NCI-H524 treated with DMSO at 0.1 percent for 48 hours (cell line): ENCODE measurements at regions not wholly inside any gene's neighbourhood (a gene's known extent, or its start where the extent isn't known, plus 50 kb on each side); places are given as distances from the start of the nearest gene placed in this dataset.

Experiments
- DNase-seq: peaks from one replicate; lab custom pipeline; 2025; lab: John Stamatoyannopoulos, UW

DNA sequence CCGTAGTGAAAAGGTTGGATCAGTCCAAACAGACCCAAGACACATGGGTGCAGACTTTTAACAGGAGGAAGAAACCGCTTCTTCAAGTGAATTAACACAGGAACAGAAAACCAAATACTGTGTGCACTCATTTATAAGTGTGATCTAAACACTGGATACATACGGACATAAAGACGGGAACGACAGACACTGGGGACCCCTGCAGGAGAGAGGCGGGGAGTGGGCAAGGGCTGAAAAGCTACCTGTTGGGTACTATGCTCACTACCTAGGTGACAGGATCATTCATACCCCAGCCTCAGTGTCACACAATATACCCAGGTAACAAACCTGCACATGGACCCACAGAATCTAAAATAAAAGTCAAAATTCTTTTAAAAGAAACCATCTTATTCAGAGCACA, 326.0 kb upstream of the NOCT start:
- no peak for DNase-seq

DNA sequence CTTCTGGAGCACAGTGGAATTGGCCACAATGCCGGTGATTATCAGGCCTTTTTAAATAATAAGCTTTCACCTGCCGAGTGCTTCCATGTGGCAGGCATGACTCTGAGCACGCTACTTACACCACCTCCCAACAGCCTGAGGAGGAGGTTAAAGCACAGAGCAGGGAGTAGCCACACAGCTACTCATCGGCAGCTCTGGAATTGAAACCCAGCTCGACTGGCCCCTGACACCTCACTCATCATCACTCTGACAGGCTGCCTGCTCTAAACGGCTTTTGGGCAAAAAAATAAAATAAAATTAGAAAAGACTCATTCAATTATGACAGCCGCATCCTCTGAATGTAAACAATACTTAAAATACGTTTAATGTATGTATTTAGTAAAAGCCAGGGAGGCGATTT, 326.4 kb upstream of the NOCT start:
- no peak for DNase-seq

DNA sequence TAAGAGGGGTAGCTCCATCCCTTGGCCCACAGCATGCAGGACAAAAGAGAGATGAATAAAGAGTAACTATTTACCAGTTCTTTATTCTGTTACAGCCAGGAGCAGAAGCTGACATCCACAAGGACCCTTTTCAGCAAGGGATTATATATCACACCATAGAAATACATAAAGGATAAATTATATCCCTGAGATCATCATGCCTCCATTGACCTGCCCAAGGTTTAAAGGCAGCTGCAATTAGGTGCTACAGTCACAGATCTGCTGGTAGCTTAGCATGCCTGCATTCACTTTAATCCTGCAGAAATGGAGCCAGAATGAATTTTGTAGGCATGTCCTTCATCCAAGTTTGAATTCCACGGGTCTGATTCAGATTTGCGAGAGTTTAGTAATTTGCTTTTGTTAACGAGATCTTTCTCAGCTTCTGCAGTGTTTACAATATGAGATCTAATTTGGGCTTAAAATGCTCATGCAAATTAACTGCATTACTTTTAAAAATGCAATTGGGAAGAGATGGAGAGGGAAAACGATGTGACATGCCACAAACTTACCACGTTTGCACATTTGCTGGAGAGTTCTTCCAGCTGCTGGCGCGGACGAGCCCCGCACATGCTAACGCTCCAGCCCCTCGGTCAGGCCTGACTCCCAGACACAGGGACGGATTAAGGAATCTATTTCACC, 327.0 kb upstream of the NOCT start:
- DNase-seq: no peak

DNA sequence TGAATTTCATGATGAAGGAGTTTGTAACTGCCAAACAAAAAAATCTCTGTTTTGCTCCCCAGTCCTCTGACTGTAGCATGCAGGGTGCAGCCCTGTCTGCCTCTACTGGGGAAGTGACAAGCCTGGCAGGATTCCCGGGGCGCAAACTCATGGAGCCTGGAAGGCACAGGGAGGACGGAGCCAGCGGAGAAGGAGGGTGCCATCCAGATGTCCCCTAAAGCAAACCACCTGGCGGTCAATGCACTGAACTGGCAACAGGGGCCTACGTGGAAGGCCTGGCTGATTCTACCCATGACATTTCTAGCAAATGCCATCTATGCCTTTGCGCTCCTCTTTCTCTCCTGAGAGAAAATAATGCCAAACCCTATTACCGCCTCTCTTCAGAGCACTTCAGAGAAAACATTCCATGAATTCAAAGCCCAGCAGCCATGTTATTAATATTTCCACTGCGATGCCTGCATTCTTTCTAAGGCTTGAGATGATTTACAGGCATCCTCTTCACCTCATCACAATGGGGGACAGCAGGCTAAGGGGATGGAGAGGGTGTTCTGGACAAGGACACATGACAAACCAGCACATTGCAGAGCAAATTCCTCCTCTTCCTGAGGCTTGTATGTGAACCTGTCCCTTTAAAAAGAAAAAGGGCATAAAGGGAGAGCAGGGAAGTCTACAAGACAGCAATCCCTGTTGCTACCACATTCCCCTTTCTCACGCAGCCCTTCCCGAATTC, 329.3 kb upstream of the NOCT start:
- no peak for DNase-seq

GRCh38 chr4:138685316-138685715, 330.3 kb upstream of the NOCT start:
- DNase-seq: no peak

DNA sequence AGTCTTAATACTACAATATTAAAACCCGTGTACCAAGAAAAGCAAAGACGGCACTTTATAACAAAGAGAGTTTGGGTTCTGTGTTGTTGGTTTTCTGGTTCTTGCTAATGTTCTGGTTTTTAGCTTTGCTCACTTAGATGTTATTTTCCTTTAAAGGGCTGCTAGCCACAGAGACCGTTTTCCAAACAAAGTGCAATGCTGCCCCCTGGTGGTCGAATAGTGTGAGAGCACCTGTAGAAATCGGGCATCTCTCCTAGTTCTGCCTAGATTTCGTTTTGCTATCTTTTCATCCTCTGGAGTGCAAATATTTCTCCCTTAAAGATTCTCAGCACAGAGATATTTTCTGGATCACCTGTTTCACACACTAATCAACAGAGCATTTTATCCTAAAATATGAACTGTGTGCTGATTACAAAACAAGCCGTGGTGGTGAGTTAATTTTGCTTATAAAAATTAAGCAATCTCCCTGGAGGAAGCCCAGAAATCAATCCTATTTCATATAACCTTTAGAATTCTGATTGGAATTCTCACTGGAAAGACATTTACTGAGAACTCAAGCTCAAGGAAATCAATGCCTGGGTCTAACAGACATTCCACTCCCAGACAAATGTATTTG, 334.5 kb upstream of the NOCT start:
- DNase-seq: no peak

- DNase-seq: no peak
These were observed 335.3 kb upstream of the NOCT start for GRCh38 chr4:138680256-138680655.

DNA sequence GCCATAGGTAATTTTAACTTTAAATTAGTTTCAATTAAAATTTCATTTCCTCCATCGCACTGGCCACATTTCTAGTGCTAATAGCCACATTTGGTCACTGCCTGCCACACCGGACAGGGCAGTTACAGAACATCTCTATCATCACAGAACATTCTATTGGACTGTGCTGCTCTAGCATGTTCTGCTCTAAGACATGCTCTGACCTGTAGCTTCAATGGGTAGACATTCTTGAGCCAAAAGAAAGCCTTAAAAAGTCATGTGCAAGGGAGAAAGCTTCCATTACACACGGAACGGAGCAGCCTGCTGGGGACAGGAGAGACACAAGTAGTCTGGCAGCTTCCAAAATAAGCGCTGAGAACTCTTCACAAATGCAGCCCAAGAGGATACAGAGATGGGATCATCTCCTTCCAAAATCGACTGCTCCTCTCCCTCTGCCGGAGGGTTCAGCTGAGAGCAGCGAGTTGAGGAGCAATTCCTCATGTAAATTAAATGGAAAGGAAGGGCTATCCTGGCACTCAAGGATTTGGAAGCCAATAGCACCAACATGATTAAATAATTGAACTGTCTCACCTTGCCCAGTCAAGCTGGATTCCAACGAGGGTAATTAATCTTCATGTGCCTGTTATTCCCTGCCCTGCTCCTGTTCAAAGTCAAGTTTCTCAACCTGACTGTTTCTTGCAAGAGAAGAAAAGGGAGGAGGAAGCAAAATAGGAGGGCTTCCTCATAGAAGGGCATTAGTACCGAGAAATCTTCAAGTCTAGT, 336.4 kb upstream of the NOCT start:
- no peak for DNase-seq

GRCh38 chr4:138677748-138678147, 337.8 kb upstream of the NOCT start:
- DNase-seq: no peak

GRCh38 chr4:138677212-138677611, 338.4 kb upstream of the NOCT start:
- DNase-seq: no peak

- DNase-seq: no peak
These were observed 339.9 kb upstream of the NOCT start for GRCh38 chr4:138675685-138676084.

- DNase-seq: no peak
These were observed 341.4 kb upstream of the NOCT start for GRCh38 chr4:138674209-138674608.

DNA sequence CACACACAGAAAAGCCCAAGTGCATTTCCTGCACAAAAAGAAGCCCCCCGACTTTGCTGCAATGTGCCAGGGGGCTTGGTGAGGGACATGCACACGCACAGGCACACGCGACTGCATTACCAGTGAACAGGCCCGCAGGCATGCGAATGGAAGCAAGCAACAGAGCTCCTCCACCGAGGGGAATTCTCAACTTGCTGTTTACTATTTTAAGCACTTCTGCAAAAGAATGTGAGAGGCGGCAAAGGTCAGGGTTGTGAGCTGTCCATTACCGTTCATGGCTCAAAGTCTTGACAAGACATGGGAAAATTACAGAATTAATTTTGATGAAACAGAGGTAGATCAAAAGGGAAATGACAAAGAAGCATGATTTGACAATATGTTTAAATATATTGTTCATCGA, 342.5 kb upstream of the NOCT start:
- DNase-seq: no peak

DNA sequence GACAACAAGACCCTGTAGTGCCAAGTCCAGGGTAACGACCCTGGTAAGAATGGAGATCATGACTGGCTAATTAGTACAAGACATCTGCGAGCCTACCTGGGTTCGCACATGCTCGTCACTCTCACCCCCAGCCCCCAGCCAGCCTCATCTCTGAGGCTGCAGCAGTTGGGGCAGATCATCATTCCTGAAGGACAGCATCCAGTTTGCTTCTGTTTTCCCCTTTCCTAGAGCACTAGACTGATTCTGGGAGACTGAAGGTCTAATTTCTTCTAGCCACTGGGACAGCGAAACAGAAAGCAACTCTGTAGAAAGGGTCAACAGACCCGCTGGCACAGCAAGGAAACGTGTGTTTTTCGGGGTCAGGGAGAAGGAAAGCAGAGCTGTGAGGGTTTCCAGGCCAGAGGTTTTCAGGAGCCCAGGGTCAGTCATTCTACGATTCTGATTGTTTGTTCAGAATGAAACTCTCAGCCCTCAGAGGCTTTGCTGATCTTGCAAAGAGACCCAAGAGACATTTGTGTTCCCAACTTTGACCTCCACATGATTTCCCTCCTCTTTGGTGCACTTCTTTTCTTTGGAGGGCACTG, 343.1 kb upstream of the NOCT start:
- DNase-seq: no peak

DNA sequence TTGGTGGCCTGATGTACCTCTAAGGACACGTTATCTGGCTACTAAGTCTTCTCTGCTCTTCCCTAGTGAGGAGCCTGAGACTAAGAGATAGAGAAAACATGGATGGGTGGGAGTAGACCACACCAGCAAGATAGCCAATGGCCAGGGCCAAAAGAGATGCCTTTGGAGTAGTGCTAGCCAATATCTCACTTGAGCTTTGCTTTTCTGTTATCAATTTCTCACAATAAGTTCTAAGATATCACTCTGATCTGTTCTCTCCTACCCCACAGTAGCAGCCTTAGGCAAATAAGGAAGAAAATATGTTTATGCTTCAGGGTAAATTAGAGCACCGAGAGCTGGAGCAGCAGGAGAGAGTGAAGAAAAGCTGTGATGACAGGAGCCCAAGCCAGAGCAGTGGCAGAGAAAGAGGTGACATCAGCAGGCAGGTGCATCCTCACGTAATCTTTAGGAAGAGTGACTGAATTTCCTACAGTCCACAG, 343.9 kb upstream of the NOCT start:
- DNase-seq: no peak

GRCh38 chr4:138671106-138671505, 344.5 kb upstream of the NOCT start:
- DNase-seq: no peak

- DNase-seq: no peak
These were observed 344.9 kb upstream of the NOCT start for GRCh38 chr4:138670681-138671080.

DNA sequence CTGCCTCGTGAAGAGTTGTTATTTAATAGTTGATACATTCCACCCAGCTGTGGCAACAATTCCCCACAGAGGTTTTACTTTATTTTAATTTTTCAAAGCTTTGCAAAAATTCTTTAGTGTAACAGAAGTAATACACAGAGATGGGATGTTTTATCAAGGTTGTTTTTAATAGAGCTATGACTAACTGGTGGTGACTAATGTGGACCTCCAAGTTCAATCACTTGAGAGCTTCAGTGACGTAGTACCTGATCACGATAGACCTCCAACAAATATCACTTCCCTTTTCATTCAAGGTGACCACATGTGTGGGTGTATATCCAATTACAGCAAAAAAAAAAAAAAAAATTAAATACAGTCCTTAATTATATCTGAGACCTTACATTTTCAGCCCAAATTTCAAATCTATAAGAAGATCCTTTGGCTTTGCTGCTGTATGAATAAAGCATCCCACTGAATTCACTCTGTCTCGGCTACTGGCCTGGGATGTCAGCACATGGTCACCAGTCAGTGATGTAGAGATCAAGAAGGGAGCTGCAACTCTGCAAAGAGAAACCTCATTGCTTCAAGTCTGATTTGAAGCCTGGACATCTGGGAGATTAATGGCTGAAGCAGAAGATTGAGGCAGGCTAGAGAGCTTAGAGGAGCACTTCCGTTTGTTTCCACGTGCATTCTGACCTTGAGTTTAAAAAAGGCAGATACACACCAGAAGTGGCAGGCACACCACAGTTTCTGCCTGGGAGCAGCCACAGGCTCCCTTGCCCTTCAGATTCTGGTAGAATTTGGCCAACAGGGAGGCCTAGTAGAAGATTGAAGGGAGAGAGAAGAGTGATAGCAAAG, 345.9 kb upstream of the NOCT start:
- DNase-seq: no peak

DNA sequence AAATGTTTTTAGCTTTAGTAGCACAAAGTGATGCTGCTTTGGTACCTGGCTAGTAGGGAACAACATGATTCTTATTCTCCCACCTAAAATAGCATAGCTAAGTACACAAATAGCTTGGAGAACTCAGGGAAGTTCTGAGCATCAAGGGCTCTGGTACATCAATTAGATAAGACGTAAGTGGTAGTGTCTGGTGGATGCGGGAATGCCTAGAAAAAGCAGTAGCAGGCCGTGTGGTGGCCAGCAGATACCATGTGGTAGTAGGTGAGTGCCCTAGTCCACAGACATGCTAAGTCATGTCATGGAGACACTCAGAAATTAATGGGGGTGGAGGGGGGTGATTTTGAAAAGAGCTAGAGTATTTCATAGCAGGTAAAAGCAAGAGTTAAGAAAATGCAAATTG, 347.3 kb upstream of the NOCT start:
- no peak for DNase-seq

DNA sequence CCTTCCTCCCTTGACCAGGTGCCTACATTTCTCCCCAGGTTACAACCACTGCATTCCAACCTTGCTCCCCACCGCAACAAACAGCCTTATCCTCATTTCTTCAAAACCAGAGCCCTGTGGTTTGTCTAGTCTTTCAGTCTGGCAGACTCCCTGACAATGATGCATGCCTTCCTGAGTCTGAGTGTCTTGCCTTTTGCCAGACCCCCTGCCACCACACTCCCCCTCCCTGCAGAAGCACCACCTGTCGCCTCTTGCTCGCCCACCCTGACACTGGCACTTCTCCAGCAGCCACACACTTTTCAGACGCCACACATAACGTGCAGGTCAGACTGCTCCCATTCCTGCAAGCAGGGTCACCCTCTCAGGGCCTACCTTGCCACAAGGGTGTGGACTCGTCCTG, 349.2 kb upstream of the NOCT start:
- no peak for DNase-seq

DNA sequence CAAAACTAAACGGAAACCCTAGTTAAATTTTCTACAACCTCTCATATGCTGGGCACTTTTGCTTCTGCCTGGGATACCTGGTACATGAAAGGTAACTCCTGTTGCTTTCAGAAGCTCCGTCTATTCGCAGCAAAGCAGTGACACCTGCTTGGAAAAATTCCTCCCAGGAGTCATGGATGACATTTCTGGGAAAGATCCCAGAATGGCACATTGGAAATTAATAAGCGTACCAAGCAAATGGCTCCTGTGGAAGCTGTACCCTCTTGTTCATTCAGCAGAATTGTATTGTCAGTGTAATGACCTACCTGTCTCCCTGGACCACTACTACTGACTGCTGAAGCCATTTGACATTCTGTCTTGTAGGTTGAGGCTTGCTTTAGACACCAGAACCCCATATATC, 349.7 kb upstream of the NOCT start:
- no peak for DNase-seq
